OCI-LY7 (cell line): ENCODE measurements at regions not wholly inside any gene's neighbourhood (a gene's known extent, or its start where the extent isn't known, plus 50 kb on each side); places are given as distances from the start of the nearest gene placed in this dataset.

ENCODE experiments used
- BruUV-seq: library from RNA; stranded (reverse); fragments of 400-500 nt; replicated peaks from 2 replicates; lab custom pipeline; 2021; lab: Mats Ljungman, UMichigan
- CTCF ChIA-PET: fragments of 300-600 bp; sonication (Branson Sonifier 250); formaldehyde crosslinking; loops from one replicate; lab custom pipeline; 2022; ENCODE audit warnings: antibody characterized with exemption; ENCODE audit not compliant: unreplicated experiment; lab: Charles Lee
- POLR2A ChIA-PET: fragments of 300-600 bp; sonication (Branson Sonifier 250); formaldehyde crosslinking; loops from one replicate; lab custom pipeline; 2022; ENCODE audit warnings: antibody characterized with exemption; lab: Charles Lee
- DNase-seq: peaks from one replicate; pipeline ENCODE4 v3.0.0-alpha.2; 2015; ENCODE audit warnings: low spot score
- H2AFZ ChIP-seq: fragments of 200-600 bp; sonication (generic), shearing (Covaris generic); 2 replicates; pipeline ENCODE4 v1.6.1; 2014; ENCODE audit warnings: mild to moderate bottlenecking, antibody characterized with exemption, low read length, moderate library complexity
- H3K27ac ChIP-seq: fragments of 200-600 bp; sonication (generic); 2 replicates; pipeline ENCODE4 v1.5.1; 2014; ENCODE audit warnings: mixed run types, low read depth, mild to moderate bottlenecking, moderate library complexity, low read length, inconsistent platforms; ENCODE audit not compliant: poor library complexity, severe bottlenecking
- H3K36me3 ChIP-seq: fragments of 200-600 bp; sonication (generic); 2 replicates; pipeline ENCODE4 v1.6.1; 2014; ENCODE audit warnings: mild to moderate bottlenecking, antibody characterized with exemption, low read length, moderate library complexity, mixed read lengths; ENCODE audit not compliant: insufficient read depth
- H3K4me1 ChIP-seq: fragments of 200-600 bp; sonication (generic); 2 replicates; pipeline ENCODE4 v1.5.1; 2014; ENCODE audit warnings: mild to moderate bottlenecking, low read length; ENCODE audit not compliant: insufficient read depth, poor library complexity, severe bottlenecking
- H3K4me2 ChIP-seq: fragments of 200-600 bp; sonication (generic); 2 replicates; pipeline ENCODE4 v1.6.1; 2014; ENCODE audit warnings: mild to moderate bottlenecking, low read length
- H3K4me3 ChIP-seq: fragments of 200-600 bp; sonication (generic); 2 replicates; pipeline ENCODE4 v1.5.1; 2014; ENCODE audit warnings: mild to moderate bottlenecking, low read depth, low read length; ENCODE audit not compliant: poor library complexity, severe bottlenecking
- H3K79me2 ChIP-seq: fragments of 200-600 bp; sonication (generic); 2 replicates; pipeline ENCODE4 v1.6.1; 2016; ENCODE audit warnings: low read depth, mild to moderate bottlenecking, low read length, moderate library complexity, mixed read lengths; ENCODE audit not compliant: insufficient read depth
- H3K9me2 ChIP-seq: fragments of 200-600 bp; sonication (generic); 2 replicates; pipeline ENCODE4 v1.6.1; 2016; ENCODE audit warnings: mild to moderate bottlenecking, low read length, mixed read lengths; ENCODE audit not compliant: insufficient read depth
- H3K9me3 ChIP-seq: fragments of 200-600 bp; sonication (generic); 2 replicates; pipeline ENCODE4 v1.6.1; 2014; ENCODE audit warnings: mild to moderate bottlenecking, mixed run types, low read length, mixed read lengths
- H4K20me1 ChIP-seq: fragments of 200-600 bp; sonication (generic); 2 replicates; pipeline ENCODE4 v1.6.1; 2014; ENCODE audit warnings: mild to moderate bottlenecking, antibody characterized with exemption, low read length, moderate library complexity, mixed read lengths; ENCODE audit not compliant: insufficient read depth
- CTCF ChIP-seq: fragments of 200-600 bp; sonication (generic); conservative IDR thresholded peaks from 2 replicates; pipeline ENCODE4 v1.5.1; 2014; ENCODE audit warnings: mild to moderate bottlenecking, antibody characterized with exemption, low read length, moderate library complexity, mixed read lengths
- EZH2phosphoT487 ChIP-seq: fragments of 200-600 bp; sonication (generic); IDR thresholded peaks from 2 replicates; pipeline ENCODE4 v1.6.1; 2018; ENCODE audit warnings: low read depth, borderline replicate concordance, mild to moderate bottlenecking, mixed run types, antibody characterized with exemption, low read length, moderate library complexity, mixed read lengths
- intact Hi-C: fragments of 100-400 bp; cut with micrococcal nuclease; formaldehyde crosslinking; loops from one replicate; pipeline ENCODE4 v1.10.0; 2022; ENCODE audit not compliant: unreplicated experiment

- TF ChIP-seq CTCF (no peak), EZH2phosphoT487 (no peak)
- no peak overlapping the region for H3K4me2 ChIP-seq
- H2AFZ ChIP-seq: no peak overlapping the region
- H3K4me1 ChIP-seq: no peaks in the 10 kb centered on the region
- H3K9me2 ChIP-seq: no peaks in the 10 kb centered on the region
- H3K36me3 ChIP-seq: no peaks in the 10 kb centered on the region
- no peaks in the 10 kb centered on the region for H3K9me3 ChIP-seq
- H3K79me2 ChIP-seq: no peaks in the 10 kb centered on the region
- H3K27ac ChIP-seq: no peak overlapping the region
- POLR2A ChIA-PET: no interaction called here
- H4K20me1 ChIP-seq: no peaks in the 10 kb centered on the region
- no TSS peak for BruUV-seq
- no peak for DNase-seq
- no peak overlapping the region for H3K4me3 ChIP-seq
- intact Hi-C loops: no loop called here
- CTCF ChIA-PET: no interaction called here
These were observed 1078.7 kb downstream of the BRD1 start for GRCh38 chr22:48748860-48749554.

GRCh38 chr22:48748113-48748859 is 1079.4 kb downstream of the BRD1 start:
- intact Hi-C loops: no loop called here
- CTCF ChIA-PET: no interaction called here
- no TSS peak for BruUV-seq

More at GRCh38 chr22:48748113-48748859, 1079.4 kb downstream of the BRD1 start:
- no peak overlapping the region for H3K27ac ChIP-seq
- TF ChIP-seq CTCF: no peak
- TF ChIP-seq EZH2phosphoT487: no peak
- no peak overlapping the region for H2AFZ ChIP-seq
- no peak for DNase-seq
- H3K79me2 ChIP-seq: no peaks in the 10 kb centered on the region
- H4K20me1 ChIP-seq: no peaks in the 10 kb centered on the region
- H3K36me3 ChIP-seq: no peaks in the 10 kb centered on the region
- no peak overlapping the region for H3K4me2 ChIP-seq
- no peaks in the 10 kb centered on the region for H3K4me1 ChIP-seq
- H3K9me2 ChIP-seq: no peaks in the 10 kb centered on the region
- POLR2A ChIA-PET: interaction anchor here (0.7 kb wide), 1 partner anchor 512 kb away, joined by 3 read pairs; no protein-coding TSS in a partner anchor
- no peak overlapping the region for H3K4me3 ChIP-seq
- H3K9me3 ChIP-seq: no peaks in the 10 kb centered on the region
